MM.1S (cell line): ENCODE measurements at regions not wholly inside any gene's neighbourhood (a gene's known extent, or its start where the extent isn't known, plus 50 kb on each side); places are given as distances from the start of the nearest gene placed in this dataset.
A peak's percentile ranks its signal among the peaks of the same experiment; 100 is the strongest.

Source experiments
- DNase-seq: peaks from one replicate; pipeline ENCODE4 v3.0.0-alpha.2; 2015
- H2AFZ ChIP-seq: fragments of 300-600 bp; sonication (generic); 2 replicates; pipeline ENCODE4 v1.6.0; 2016; ENCODE audit warnings: antibody characterized with exemption, low read length
- H3F3A ChIP-seq: fragments of 300-600 bp; sonication (generic); 2 replicates; pipeline ENCODE4 v1.6.1; 2016; ENCODE audit warnings: mild to moderate bottlenecking, antibody characterized with exemption, low read length, moderate library complexity, mixed read lengths; ENCODE audit not compliant: insufficient read depth
- H3K27ac ChIP-seq: fragments of 300-600 bp; sonication (generic); 2 replicates; pipeline ENCODE4 v1.5.1; 2016; ENCODE audit warnings: mild to moderate bottlenecking, low read length
- H3K27me3 ChIP-seq: fragments of 300-600 bp; sonication (generic); replicated peaks from 2 replicates; pipeline ENCODE4 v1.6.0; 2016; ENCODE audit warnings: low read length; ENCODE audit not compliant: insufficient read depth
- H3K36me3 ChIP-seq: fragments of 300-600 bp; sonication (generic); replicated peaks from 2 replicates; pipeline ENCODE4 v1.6.1; 2016; ENCODE audit warnings: mild to moderate bottlenecking, low read length, mixed read lengths; ENCODE audit not compliant: insufficient read depth
- H3K4me1 ChIP-seq: fragments of 300-600 bp; sonication (generic); 2 replicates; pipeline ENCODE4 v1.6.1; 2016; ENCODE audit warnings: low read length, mixed read lengths
- H3K4me2 ChIP-seq: fragments of 300-600 bp; sonication (generic); 2 replicates; pipeline ENCODE4 v1.6.0; 2016; ENCODE audit warnings: low read depth, low read length
- H3K4me3 ChIP-seq: fragments of 300-600 bp; sonication (generic); 2 replicates; pipeline ENCODE4 v1.5.1; 2016; ENCODE audit warnings: low read length, mixed read lengths
- H3K79me2 ChIP-seq: fragments of 300-600 bp; sonication (generic); 2 replicates; pipeline ENCODE4 v1.6.1; 2016; ENCODE audit warnings: mixed run types, low read length, mixed read lengths
- H3K9ac ChIP-seq: fragments of 300-600 bp; sonication (generic); 2 replicates; pipeline ENCODE4 v1.6.1; 2016; ENCODE audit warnings: low read length, mixed read lengths
- H3K9me2 ChIP-seq: fragments of 300-600 bp; sonication (generic); replicated peaks from 2 replicates; pipeline ENCODE4 v1.6.1; 2016; ENCODE audit warnings: mild to moderate bottlenecking, low read length, mixed read lengths; ENCODE audit not compliant: insufficient read depth
- H3K9me3 ChIP-seq: fragments of 300-600 bp; sonication (generic); replicated peaks from 2 replicates; pipeline ENCODE4 v1.6.1; 2016; ENCODE audit warnings: mild to moderate bottlenecking, low read length, mixed read lengths; ENCODE audit not compliant: insufficient read depth
- H4K20me1 ChIP-seq: fragments of 300-600 bp; sonication (generic); 2 replicates; pipeline ENCODE4 v1.6.1; 2016; ENCODE audit warnings: mild to moderate bottlenecking, low read length, moderate library complexity, mixed read lengths; ENCODE audit not compliant: insufficient read depth
- CTCF ChIP-seq: fragments of 300-600 bp; sonication (generic); IDR thresholded peaks from 2 replicates; pipeline ENCODE4 v1.5.1; 2016; ENCODE audit warnings: antibody characterized with exemption, low read length, mixed read lengths
- EZH2 ChIP-seq: fragments of 300-600 bp; sonication (generic); optimal IDR thresholded peaks from 2 replicates; pipeline ENCODE3; 2017; ENCODE audit warnings: low read depth, mild to moderate bottlenecking, antibody characterized with exemption, low read length, mixed read lengths
- EZH2phosphoT487 ChIP-seq: fragments of 300-600 bp; sonication (generic); IDR thresholded peaks from 2 replicates; pipeline ENCODE4 v1.6.1; 2018; ENCODE audit warnings: antibody characterized with exemption, low read length

DNA sequence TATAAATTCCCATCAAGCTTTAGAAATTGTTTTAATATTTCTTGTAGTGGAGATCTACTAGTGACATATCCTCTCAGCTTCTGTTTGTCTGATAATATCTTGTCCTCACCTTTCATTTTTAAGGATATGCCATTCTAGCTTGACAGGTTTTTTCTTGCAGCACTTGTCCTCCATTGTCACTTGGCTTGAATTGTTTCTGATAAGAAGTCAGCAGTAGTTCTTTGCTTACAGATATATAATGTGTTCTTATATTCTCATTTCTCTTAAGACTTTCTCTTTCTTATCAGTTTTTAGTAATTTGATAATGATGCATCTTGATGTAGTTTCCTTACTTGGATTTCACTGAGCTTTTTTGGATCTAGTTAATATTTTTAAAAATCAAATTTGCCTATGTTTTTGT lies 120.6 kb upstream of the NUDT6 start:
- no peak overlapping the region for H2AFZ ChIP-seq
- DNase-seq: no peak
- no peaks in the 10 kb centered on the region for H3K36me3 ChIP-seq
- no peaks in the 10 kb centered on the region for H3K27me3 ChIP-seq
- no peak overlapping the region for H3K27ac ChIP-seq
- H3K9ac ChIP-seq: no peak overlapping the region
- H3K4me1 ChIP-seq: no peaks in the 10 kb centered on the region
- H4K20me1 ChIP-seq: no peaks in the 10 kb centered on the region
- no peaks in the 10 kb centered on the region for H3F3A ChIP-seq
- TF ChIP-seq EZH2phosphoT487 (no peak), CTCF (no peak), EZH2 (no peak)
- no peak overlapping the region for H3K4me2 ChIP-seq
- no peaks in the 10 kb centered on the region for H3K9me2 ChIP-seq
- 0 out of 2 replicates have a peak, but pooled peaks cover 3% of the 10 kb centered on the region for H3K9me3 ChIP-seq
- H3K79me2 ChIP-seq: no peaks in the 10 kb centered on the region
- no peak overlapping the region for H3K4me3 ChIP-seq

- H2AFZ ChIP-seq: no peak overlapping the region
- DNase-seq: peak; percentile 37
- TF ChIP-seq CTCF (no peak), EZH2phosphoT487 (no peak), EZH2 (no peak)
Measured at GRCh38 chr4:123043793-123044425, 121.5 kb upstream of the NUDT6 start.

GRCh38 chr4:123046096-123046495 lies 123.7 kb upstream of the NUDT6 start:
- no peak for TF ChIP-seq CTCF
- no peak for TF ChIP-seq EZH2
- no peak for TF ChIP-seq EZH2phosphoT487
- DNase-seq: no peak
- Histone ChIP-seq H4K20me1 (no peaks in the 10 kb centered on the region), H3F3A (no peaks in the 10 kb centered on the region), H3K9me3 (0 out of 2 replicates have a peak, but pooled peaks cover 3% of the 10 kb centered on the region), H3K4me3 (no peak overlapping the region), H3K9ac (no peak overlapping the region), H3K9me2 (no peaks in the 10 kb centered on the region), H2AFZ (no peak overlapping the region), H3K36me3 (no peaks in the 10 kb centered on the region), H3K79me2 (no peaks in the 10 kb centered on the region), H3K4me2 (no peak overlapping the region), H3K27me3 (no peaks in the 10 kb centered on the region), H3K27ac (no peak overlapping the region), H3K4me1 (no peaks in the 10 kb centered on the region)

More at GRCh38 chr4:123043793-123044425, 121.5 kb upstream of the NUDT6 start:
- no peaks in the 10 kb centered on the region for H3K36me3 ChIP-seq
- no peaks in the 10 kb centered on the region for H3F3A ChIP-seq
- no peaks in the 10 kb centered on the region for H4K20me1 ChIP-seq
- H3K27me3 ChIP-seq: no peaks in the 10 kb centered on the region
- 0 out of 2 replicates have a peak, but pooled peaks cover 3% of the 10 kb centered on the region for H3K9me3 ChIP-seq
- H3K27ac ChIP-seq: no peak overlapping the region
- no peak overlapping the region for H3K9ac ChIP-seq
- H3K4me1 ChIP-seq: no peaks in the 10 kb centered on the region
- no peaks in the 10 kb centered on the region for H3K9me2 ChIP-seq
- no peak overlapping the region for H3K4me3 ChIP-seq
- no peak overlapping the region for H3K4me2 ChIP-seq
- no peaks in the 10 kb centered on the region for H3K79me2 ChIP-seq
